CD4-positive, alpha-beta T cell (primary cell): ENCODE measurements at regions not wholly inside any gene's neighbourhood (a gene's known extent, or its start where the extent isn't known, plus 50 kb on each side); places are given as distances from the start of the nearest gene placed in this dataset.

Source experiments
- ATAC-seq: fragments of 200-7000 bp; cut with Tn5 transposase; one replicate; pipeline ENCODE4 v1.10.0; 2022; ENCODE audit warnings: mild to moderate bottlenecking; ENCODE audit not compliant: poor library complexity
- CTCF ChIA-PET: fragments of 350-600 bp; sonication (Branson Sonifier 250); formaldehyde crosslinking; loops from one replicate; lab custom pipeline; 2021; ENCODE audit warnings: antibody characterized with exemption, inconsistent platforms; lab: Charles Lee
- POLR2A ChIA-PET: fragments of 350-600 bp; sonication (Branson Sonifier 250); formaldehyde crosslinking; loops from one replicate; lab custom pipeline; 2021; ENCODE audit warnings: antibody characterized with exemption, inconsistent platforms; lab: Charles Lee
- DNase-seq, 14 experiments: peaks; one replicate each; pipeline ENCODE4 v3.0.0-alpha.2; 2013 to 2020; ENCODE audit warnings: mixed read lengths in 2 of 14
- H3K27ac ChIP-seq, 2 donors: one replicate each; pipeline versions ENCODE4 v1.5.1 to v1.7.0; 2013; ENCODE audit warnings: low read length in 2 of 2, low read depth in 1 of 2, mild to moderate bottlenecking in 1 of 2
- H3K27me3 ChIP-seq, 2 experiments: 1 replicate in 1 of 2; 2 replicates in 1 of 2; pipeline versions ENCODE4 v1.6.1 to v1.7.0; 2013; ENCODE audit warnings: low read length in 2 of 2, control low read depth in 1 of 2, mild to moderate bottlenecking in 1 of 2, moderate library complexity in 1 of 2; ENCODE audit not compliant: insufficient read depth in 2 of 2, control insufficient read depth in 1 of 2
- H3K36me3 ChIP-seq: one replicate; pipeline ENCODE4 v1.6.1; 2013; ENCODE audit warnings: low read length, control low read depth; ENCODE audit not compliant: insufficient read depth
- H3K4me1 ChIP-seq: one replicate; pipeline ENCODE4 v1.6.1; 2013; ENCODE audit warnings: low read length, control low read depth; ENCODE audit not compliant: insufficient read depth
- H3K4me3 ChIP-seq: one replicate; pipeline ENCODE4 v1.5.1; 2013; ENCODE audit warnings: mild to moderate bottlenecking, low read length, moderate library complexity
- H3K9me3 ChIP-seq, 2 experiments: 1 replicate in 1 of 2; 2 replicates in 1 of 2; pipeline versions ENCODE4 v1.6.1 to v1.7.0; 2013; ENCODE audit warnings: low read length in 2 of 2, mild to moderate bottlenecking in 2 of 2, control low read depth in 1 of 2, moderate library complexity in 1 of 2; ENCODE audit not compliant: control insufficient read depth in 1 of 2, insufficient read depth in 1 of 2
- H3K27ac Mint-ChIP-seq: one replicate; pipeline ENCODE4 v1.8.0; 2020; ENCODE audit warnings: mixed read lengths
- H3K27me3 Mint-ChIP-seq: one replicate; pipeline ENCODE4 v1.8.0; 2021; ENCODE audit warnings: mixed read lengths
- H3K36me3 Mint-ChIP-seq: one replicate; pipeline ENCODE4 v1.8.0; 2021; ENCODE audit warnings: low read depth, mixed read lengths
- H3K4me1 Mint-ChIP-seq: one replicate; pipeline ENCODE4 v1.8.0; 2021; ENCODE audit warnings: low read depth, mixed read lengths
- H3K4me3 Mint-ChIP-seq: one replicate; pipeline ENCODE4 v1.8.0; 2020; ENCODE audit warnings: mild to moderate bottlenecking, mixed read lengths
- H3K9me3 Mint-ChIP-seq: one replicate; pipeline ENCODE4 v1.8.0; 2020; ENCODE audit warnings: mixed read lengths
- intact Hi-C, 2 experiments: fragments of 100-400 bp; cut with DNase I in 1 of 2; cut with micrococcal nuclease in 1 of 2; formaldehyde crosslinking; loops; one replicate each; pipeline versions ENCODE4 v1.15.1 to v1.9.0; 2023 to 2025; cut with DNase I, micrococcal nuclease
- TF ChIP-seq, protein P1 (sequence below): fragments of 200-600 bp; IDR thresholded peaks from one replicate; pipeline ENCODE4 v1.8.0; 2022; ENCODE audit warnings: antibody characterized with exemption, mild to moderate bottlenecking

DNA sequence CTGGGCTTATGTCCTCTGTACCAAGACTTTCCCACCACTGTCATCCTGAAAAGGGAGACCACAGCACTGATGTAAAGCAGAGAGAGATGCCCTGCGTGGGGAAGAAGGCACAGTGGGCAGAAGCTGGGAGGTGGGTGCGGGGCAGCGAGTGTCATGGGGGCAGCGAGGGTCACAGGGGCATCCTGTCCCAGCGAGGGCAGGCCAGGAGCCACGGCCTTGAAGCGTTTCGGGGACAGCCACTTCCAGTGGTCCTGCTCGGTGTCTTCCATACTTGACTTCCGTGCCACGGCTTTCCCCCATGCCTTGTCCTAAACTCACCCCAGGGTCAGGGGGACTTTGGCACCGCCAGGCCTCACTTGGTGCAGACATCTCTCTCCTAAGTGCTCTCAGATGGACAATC is 1121.3 kb downstream of the TBC1D22A start:
- peaks cover 4% of the 10 kb centered on the region for H3K27me3 Mint-ChIP-seq
- no peak for ATAC-seq
- no peaks in the 10 kb centered on the region for H3K9me3 Mint-ChIP-seq
- no peak overlapping the region for H3K4me3 Mint-ChIP-seq
- no peaks in the 10 kb centered on the region for H3K36me3 Mint-ChIP-seq
- Histone ChIP-seq H3K27me3 (peaks cover 5 to 7% of the 10 kb centered on the region in 2 experiments), H3K4me3 (no peak overlapping the region), H3K36me3 (no peaks in the 10 kb centered on the region), H3K4me1 (no peaks in the 10 kb centered on the region), H3K9me3 (peaks cover 0 to 6% of the 10 kb centered on the region in 2 experiments), H3K27ac (no peak overlapping the region)
- H3K4me1 Mint-ChIP-seq: no peaks in the 10 kb centered on the region
- CTCF ChIA-PET: no interaction called here
- POLR2A ChIA-PET: no interaction called here
- no peak for DNase-seq
- TF ChIP-seq, protein P1, sequence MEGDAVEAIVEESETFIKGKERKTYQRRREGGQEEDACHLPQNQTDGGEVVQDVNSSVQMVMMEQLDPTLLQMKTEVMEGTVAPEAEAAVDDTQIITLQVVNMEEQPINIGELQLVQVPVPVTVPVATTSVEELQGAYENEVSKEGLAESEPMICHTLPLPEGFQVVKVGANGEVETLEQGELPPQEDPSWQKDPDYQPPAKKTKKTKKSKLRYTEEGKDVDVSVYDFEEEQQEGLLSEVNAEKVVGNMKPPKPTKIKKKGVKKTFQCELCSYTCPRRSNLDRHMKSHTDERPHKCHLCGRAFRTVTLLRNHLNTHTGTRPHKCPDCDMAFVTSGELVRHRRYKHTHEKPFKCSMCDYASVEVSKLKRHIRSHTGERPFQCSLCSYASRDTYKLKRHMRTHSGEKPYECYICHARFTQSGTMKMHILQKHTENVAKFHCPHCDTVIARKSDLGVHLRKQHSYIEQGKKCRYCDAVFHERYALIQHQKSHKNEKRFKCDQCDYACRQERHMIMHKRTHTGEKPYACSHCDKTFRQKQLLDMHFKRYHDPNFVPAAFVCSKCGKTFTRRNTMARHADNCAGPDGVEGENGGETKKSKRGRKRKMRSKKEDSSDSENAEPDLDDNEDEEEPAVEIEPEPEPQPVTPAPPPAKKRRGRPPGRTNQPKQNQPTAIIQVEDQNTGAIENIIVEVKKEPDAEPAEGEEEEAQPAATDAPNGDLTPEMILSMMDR: no peak
- intact Hi-C loops: no loop called here
- H3K27ac Mint-ChIP-seq: no peak overlapping the region

DNA sequence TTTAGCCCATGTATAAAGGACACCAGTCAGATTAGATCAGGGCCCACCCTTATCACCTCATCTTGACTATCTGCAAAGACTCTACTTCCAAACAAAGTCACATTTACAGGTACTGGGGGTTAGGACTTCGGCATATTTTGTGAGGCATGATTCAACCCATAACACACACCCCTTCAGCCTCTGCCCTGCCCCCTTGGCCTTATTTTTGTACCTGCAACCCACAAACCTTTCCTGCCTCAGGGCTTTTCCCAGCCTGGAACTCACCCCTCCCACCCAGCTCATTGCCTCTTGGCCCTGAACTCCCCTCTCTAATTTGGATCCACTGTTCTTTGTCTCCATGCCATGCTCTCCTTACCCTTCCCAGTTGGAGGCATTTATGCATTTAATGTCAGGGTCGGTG is 1116.9 kb downstream of the TBC1D22A start:
- H3K4me1 Mint-ChIP-seq: no peaks in the 10 kb centered on the region
- TF ChIP-seq, protein P1: no peak
- Histone ChIP-seq H3K9me3 (no peaks in the 10 kb centered on the region), H3K36me3 (no peaks in the 10 kb centered on the region), H3K27ac (no peak overlapping the region), H3K4me1 (no peaks in the 10 kb centered on the region), H3K27me3 (peaks cover 5 to 9% of the 10 kb centered on the region in 2 experiments), H3K4me3 (no peak overlapping the region)
- H3K27me3 Mint-ChIP-seq: peaks cover 12% of the 10 kb centered on the region
- no peak for ATAC-seq
- no peak for DNase-seq
- no peak overlapping the region for H3K4me3 Mint-ChIP-seq
- CTCF ChIA-PET: no interaction called here
- POLR2A ChIA-PET: no interaction called here
- no peaks in the 10 kb centered on the region for H3K36me3 Mint-ChIP-seq
- intact Hi-C loops: no loop called here
- H3K9me3 Mint-ChIP-seq: no peaks in the 10 kb centered on the region
- no peak overlapping the region for H3K27ac Mint-ChIP-seq

DNA sequence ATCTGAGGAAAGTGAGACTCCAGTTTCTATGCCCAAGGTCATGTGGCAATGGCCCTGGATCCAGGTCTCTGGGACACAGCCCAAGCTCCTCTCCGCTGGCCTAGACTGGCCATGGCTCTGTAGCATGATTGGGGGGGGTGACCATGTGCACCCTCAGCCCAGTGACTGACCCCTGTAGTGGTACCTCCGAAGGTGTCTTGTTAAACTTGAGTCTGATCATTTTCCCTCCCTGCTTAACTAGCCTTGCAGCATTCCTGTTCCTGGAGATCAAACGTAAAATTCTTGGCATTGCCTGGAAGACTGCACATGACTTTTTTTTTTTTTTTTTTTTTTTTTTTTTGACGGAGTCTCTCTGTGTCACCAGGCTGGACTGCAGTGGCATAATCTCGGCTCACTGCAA is 1116.0 kb downstream of the TBC1D22A start:
- Mint-ChIP-seq H3K4me3 (no peak overlapping the region), H3K27me3 (peaks cover 12% of the 10 kb centered on the region), H3K9me3 (no peaks in the 10 kb centered on the region), H3K27ac (no peak overlapping the region), H3K4me1 (no peaks in the 10 kb centered on the region), H3K36me3 (no peaks in the 10 kb centered on the region)
- H3K27me3 ChIP-seq: peaks cover 5 to 9% of the 10 kb centered on the region in 2 experiments
- intact Hi-C loops: no loop called here
- no peaks in the 10 kb centered on the region for H3K4me1 ChIP-seq
- no peaks in the 10 kb centered on the region for H3K9me3 ChIP-seq
- ATAC-seq (no peak), DNase-seq (no peak)
- POLR2A ChIA-PET: no interaction called here
- H3K27ac ChIP-seq: no peak overlapping the region
- CTCF ChIA-PET: no interaction called here
- H3K4me3 ChIP-seq: no peak overlapping the region
- TF ChIP-seq, protein P1: no peak
- no peaks in the 10 kb centered on the region for H3K36me3 ChIP-seq
